ENCODE measurements at regions not wholly inside any gene's neighbourhood (a gene's known extent, or its start where the extent isn't known, plus 50 kb on each side); places are given as distances from the start of the nearest gene placed in this dataset.

GRCh38 chr12:115354007-115354890, 670.3 kb upstream of the TBX3 start:
- CTCF ChIA-PET, result no interaction called here
- TF ChIP-seq CTBP1 (IDR thresholded peaks at IDR 0.05; ENCODE audit: borderline replicate concordance) (no peak), ZNF384 (IDR thresholded peaks at IDR 0.05) (no peak), ELF4 (IDR thresholded peaks at IDR 0.05) (no peak), FOXM1 (IDR thresholded peaks at IDR 0.05; ENCODE audit: borderline replicate concordance) (no peak), PKNOX1 (IDR thresholded peaks at IDR 0.05) (no peak), FOXK2 (IDR thresholded peaks at IDR 0.05) (no peak), SUZ12 (IDR thresholded peaks at IDR 0.05) (no peak), BHLHE40 (IDR thresholded peaks at IDR 0.05; ENCODE audit: borderline replicate concordance) (no peak), SP1 (IDR thresholded peaks at IDR 0.05) (no peak)
- POLR2A ChIA-PET, result no interaction called here
- DNase-seq (ENCODE audit: extremely low spot score), result no peak

GRCh38 chr12:115353467-115353866, 669.5 kb upstream of the TBX3 start:
- DNase-seq (ENCODE audit: extremely low spot score), result no peak
- ChIA-PET CTCF (no interaction called here), POLR2A (no interaction called here)
- TF ChIP-seq SP1 (IDR thresholded peaks at IDR 0.05), result no peak
- TF ChIP-seq LEF1 (IDR thresholded peaks at IDR 0.05; ENCODE audit: borderline replicate concordance), result no peak
- TF ChIP-seq L3MBTL2 (conservative IDR thresholded peaks at IDR 0.05), result no peak
- TF ChIP-seq NFRKB (IDR thresholded peaks at IDR 0.05), result no peak
- TF ChIP-seq CTBP1 (IDR thresholded peaks at IDR 0.05; ENCODE audit: borderline replicate concordance), result no peak
- no peak for TF ChIP-seq FOXA1 (IDR thresholded peaks at IDR 0.05)
- no peak for TF ChIP-seq SUZ12 (IDR thresholded peaks at IDR 0.05)
- TF ChIP-seq TARDBP (IDR thresholded peaks at IDR 0.05), result no peak

GRCh38 chr12:115351514-115352077, 667.6 kb upstream of the TBX3 start:
- ChIA-PET POLR2A (no interaction called here), CTCF (no interaction called here)
- DNase-seq (ENCODE audit: extremely low spot score), result no peak
- TF ChIP-seq SUZ12 (IDR thresholded peaks at IDR 0.05) (no peak), FOXM1 (IDR thresholded peaks at IDR 0.05; ENCODE audit: borderline replicate concordance) (no peak), ELF4 (IDR thresholded peaks at IDR 0.05) (no peak), PKNOX1 (IDR thresholded peaks at IDR 0.05) (no peak), NFRKB (IDR thresholded peaks at IDR 0.05) (no peak), FOXA1 (IDR thresholded peaks at IDR 0.05) (no peak), FOXK2 (IDR thresholded peaks at IDR 0.05) (no peak)

GRCh38 chr12:115349711-115350110, 665.7 kb upstream of the TBX3 start:
- POLR2A ChIA-PET, result no interaction called here
- CTCF ChIA-PET, result no interaction called here
- DNase-seq (ENCODE audit: extremely low spot score), result no peak
- TF ChIP-seq TARDBP (IDR thresholded peaks at IDR 0.05) (no peak), FOXK2 (IDR thresholded peaks at IDR 0.05) (no peak), ARNT (IDR thresholded peaks at IDR 0.05) (no peak), ELF4 (IDR thresholded peaks at IDR 0.05) (no peak), FOXM1 (IDR thresholded peaks at IDR 0.05; ENCODE audit: borderline replicate concordance) (no peak), NFRKB (IDR thresholded peaks at IDR 0.05) (no peak), FOXA1 (IDR thresholded peaks at IDR 0.05) (no peak), LEF1 (IDR thresholded peaks at IDR 0.05; ENCODE audit: borderline replicate concordance) (no peak), ZNF384 (IDR thresholded peaks at IDR 0.05) (no peak), CTBP1 (IDR thresholded peaks at IDR 0.05; ENCODE audit: borderline replicate concordance) (no peak), SP1 (IDR thresholded peaks at IDR 0.05) (no peak), PKNOX1 (IDR thresholded peaks at IDR 0.05) (no peak), SUZ12 (IDR thresholded peaks at IDR 0.05) (no peak), L3MBTL2 (conservative IDR thresholded peaks at IDR 0.05) (no peak), HDGF (IDR thresholded peaks at IDR 0.05; ENCODE audit: borderline replicate concordance) (no peak), BHLHE40 (IDR thresholded peaks at IDR 0.05; ENCODE audit: borderline replicate concordance) (no peak)

- TF ChIP-seq NFRKB (IDR thresholded peaks at IDR 0.05) (no peak), CTBP1 (IDR thresholded peaks at IDR 0.05; ENCODE audit: borderline replicate concordance) (no peak), HDGF (IDR thresholded peaks at IDR 0.05; ENCODE audit: borderline replicate concordance) (no peak), BHLHE40 (IDR thresholded peaks at IDR 0.05; ENCODE audit: borderline replicate concordance) (no peak), TARDBP (IDR thresholded peaks at IDR 0.05) (no peak), FOXM1 (IDR thresholded peaks at IDR 0.05; ENCODE audit: borderline replicate concordance) (no peak), PKNOX1 (IDR thresholded peaks at IDR 0.05) (no peak), SP1 (IDR thresholded peaks at IDR 0.05) (no peak), FOXA1 (IDR thresholded peaks at IDR 0.05) (no peak), LEF1 (IDR thresholded peaks at IDR 0.05; ENCODE audit: borderline replicate concordance) (no peak), ELF4 (IDR thresholded peaks at IDR 0.05) (no peak), ARNT (IDR thresholded peaks at IDR 0.05) (no peak), FOXK2 (IDR thresholded peaks at IDR 0.05) (no peak), L3MBTL2 (conservative IDR thresholded peaks at IDR 0.05) (no peak), SUZ12 (IDR thresholded peaks at IDR 0.05) (no peak), ZNF384 (IDR thresholded peaks at IDR 0.05) (no peak)
- ChIA-PET POLR2A (no interaction called here), CTCF (no interaction called here)
- DNase-seq (ENCODE audit: extremely low spot score), result no peak
These were observed 664.3 kb upstream of the TBX3 start for GRCh38 chr12:115348301-115348700.
